Psoas muscle (tissue), 7 donors: ENCODE measurements at regions not wholly inside any gene's neighbourhood (a gene's known extent, or its start where the extent isn't known, plus 50 kb on each side); places are given as distances from the start of the nearest gene placed in this dataset.

Source experiments
- ATAC-seq, 4 donors: fragments of 200-7000 bp; cut with Tn5 transposase; one replicate each; pipeline ENCODE4 v1.9.1; 2020; ENCODE audit warnings: moderate library complexity in 3 of 4, mild to moderate bottlenecking in 2 of 4
- DNase-seq, 2 donors: peaks; one replicate each; pipeline ENCODE4 v3.0.0-alpha.2; 2020
- H3K27ac ChIP-seq: fragments of 200-600 bp; one replicate; pipeline ENCODE4 v1.8.0; 2022
- H3K27me3 ChIP-seq, 3 donors: fragments of 200-600 bp in 1 of 3; one replicate each; pipeline versions ENCODE4 v1.6.1 to v1.8.0; 2013 to 2022; ENCODE audit warnings: low read length in 2 of 3, mild to moderate bottlenecking in 2 of 3, moderate library complexity in 1 of 3; ENCODE audit not compliant: insufficient read depth in 3 of 3
- H3K36me3 ChIP-seq, 2 donors: fragments of 200-600 bp in 1 of 2; one replicate each; pipeline versions ENCODE4 v1.6.1 to v1.8.0; 2013 to 2022; ENCODE audit warnings: low read depth in 1 of 2, mild to moderate bottlenecking in 1 of 2, moderate library complexity in 1 of 2; ENCODE audit not compliant: insufficient read depth in 1 of 2
- H3K4me1 ChIP-seq: fragments of 200-600 bp; one replicate; pipeline ENCODE4 v1.8.0; 2022
- H3K4me3 ChIP-seq: fragments of 200-600 bp; one replicate; pipeline ENCODE4 v1.8.0; 2022; ENCODE audit warnings: mild to moderate bottlenecking
- H3K9me3 ChIP-seq: fragments of 200-600 bp; one replicate; pipeline ENCODE4 v1.8.0; 2022
- CTCF ChIP-seq: fragments of 200-600 bp; IDR thresholded peaks from one replicate; pipeline ENCODE4 v1.8.0; 2022; ENCODE audit warnings: antibody characterized with exemption
- WGBS, 3 donors: extraction: QIAGEN DNeasy Blood & Tissue Kit; methylation state at CpG; one replicate each; pipeline versions ENCODE4 v1.1.6 to v1.1.7; 2013; 5-methylcytosine and 5-hydroxymethylcytosine counted together
- intact Hi-C, 2 donors: fragments of 100-400 bp; cut with DNase I; formaldehyde crosslinking; loops; one replicate each; pipeline versions ENCODE4 v1.11.0 to v1.14.2; 2022
- donor health status: healthy with polysubstance abuse.
- donor health status: DM: no; HTN: no; CAD: no; lungs with moderate emphysema.
- donor health status: Bipolar disorder and iron deficiency.
- donor health status: healthy.
- donor health status: DM: yes; HTN: yes; CAD: no.
- donor health status: DM: no; HTN: no; CAD: no.
- donor health status: DM: yes; HTN: yes; CAD: no.

- no peak for TF ChIP-seq CTCF
- Histone ChIP-seq H3K4me3 (no peak overlapping the region), H3K27me3 (no peaks in the 10 kb centered on the region), H3K27ac (no peak overlapping the region), H3K36me3 (no peaks in the 10 kb centered on the region), H3K9me3 (no peaks in the 10 kb centered on the region), H3K4me1 (no peaks in the 10 kb centered on the region)
- intact Hi-C loops = no loop called here
- 50 to 54% (median 53%) methylated on average over 8 of the region's 8 CpGs for WGBS, 3 donors
- ATAC-seq (no peak), DNase-seq (no peak)
Measured at GRCh38 chr10:81019029-81019890, 481.6 kb downstream of the SH2D4B start.

- Histone ChIP-seq H3K27me3 (no peaks in the 10 kb centered on the region), H3K9me3 (no peaks in the 10 kb centered on the region), H3K36me3 (no peaks in the 10 kb centered on the region), H3K27ac (no peak overlapping the region), H3K4me3 (no peak overlapping the region), H3K4me1 (no peaks in the 10 kb centered on the region)
- DNase-seq (no peak), ATAC-seq (no peak)
- WGBS, 3 donors = 85 to 92% (median 90%) methylated on average over 3 of the region's 3 CpGs
- no peak for TF ChIP-seq CTCF
- intact Hi-C loops = no loop called here
Measured at GRCh38 chr10:81021428-81022129, 483.9 kb downstream of the SH2D4B start.

- Histone ChIP-seq H3K36me3 (no peaks in the 10 kb centered on the region), H3K4me1 (no peaks in the 10 kb centered on the region), H3K27ac (no peak overlapping the region), H3K27me3 (no peaks in the 10 kb centered on the region), H3K4me3 (no peak overlapping the region), H3K9me3 (no peaks in the 10 kb centered on the region)
- ATAC-seq (no peak), DNase-seq (no peak)
- TF ChIP-seq CTCF = no peak
- 78 to 84% (median 83%) methylated on average over 3 of the region's 3 CpGs for whole genome bisulfite sequencing, 3 donors
- intact Hi-C loops = no loop called here
Measured at GRCh38 chr10:81026591-81026990, 488.9 kb downstream of the SH2D4B start.

GRCh38 chr10:81027223-81027622 lies 489.5 kb downstream of the SH2D4B start:
- Histone ChIP-seq H3K4me1 (no peaks in the 10 kb centered on the region), H3K36me3 (no peaks in the 10 kb centered on the region), H3K4me3 (no peak overlapping the region), H3K9me3 (no peaks in the 10 kb centered on the region), H3K27me3 (no peaks in the 10 kb centered on the region), H3K27ac (no peak overlapping the region)
- no peak for ATAC-seq
- no peak for TF ChIP-seq CTCF
- intact Hi-C loops = no loop called here
- WGBS, 3 donors = 23 to 35% (median 35%) methylated on average over 1 of the region's 1 CpG
- no peak for DNase-seq
